ENCODE measurements at regions not wholly inside any gene's neighbourhood (a gene's known extent, or its start where the extent isn't known, plus 50 kb on each side); places are given as distances from the start of the nearest gene placed in this dataset.

DNA sequence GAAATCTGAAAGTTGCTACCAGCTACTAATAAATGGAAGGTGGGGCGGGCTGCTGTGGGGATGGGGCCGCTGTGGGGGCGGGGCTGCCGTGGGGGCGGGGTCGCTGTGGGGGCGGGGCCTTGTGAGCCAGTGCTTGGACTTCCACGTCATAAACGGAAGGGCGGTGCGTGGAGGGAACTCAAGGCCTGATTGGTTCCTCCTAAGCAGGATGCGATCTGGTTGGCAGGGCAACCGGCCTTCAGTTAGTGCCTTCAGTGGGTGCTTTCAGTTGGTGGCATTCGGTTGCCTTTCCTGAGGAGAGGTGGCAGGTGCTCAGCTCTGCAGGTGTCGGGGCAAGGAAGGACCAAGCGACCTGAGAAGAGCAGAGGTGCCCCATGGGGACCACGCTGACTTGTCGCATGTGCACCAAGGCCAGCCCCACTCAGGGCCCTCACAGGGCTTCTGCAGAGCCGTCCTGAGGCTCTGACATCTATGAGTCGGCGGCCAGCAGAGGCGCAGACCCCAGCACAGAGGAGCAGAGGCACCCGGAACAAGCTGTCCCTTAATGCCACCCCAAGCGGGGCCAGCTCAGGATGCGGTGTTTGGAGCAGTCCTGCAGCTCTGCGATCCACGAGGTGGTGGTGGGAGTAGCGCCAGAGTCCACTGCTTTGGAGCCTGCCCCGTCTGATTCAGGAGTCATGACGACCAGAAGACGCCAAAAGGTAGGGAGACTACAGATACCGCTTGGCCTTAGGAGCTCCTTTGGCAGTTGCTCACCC lies 54.4 kb upstream of the PDSS1 start:
- H3K4me3 ChIP-seq = no peak overlapping the region
- TF ChIP-seq KAT8 (IDR thresholded peaks at IDR 0.05; ENCODE audit: low read depth) = no peak
- no peak for TF ChIP-seq ZNF780A (CRISPR knock-in tag; IDR thresholded peaks at IDR 0.05)
- 0 out of 2 replicates have a peak, but pooled peaks have one; percentile 16 for TF ChIP-seq POLR2G (IDR thresholded peaks at IDR 0.05; ENCODE audit: low read depth, low read length)
- TF ChIP-seq RFX1 (IDR thresholded peaks at IDR 0.05) = peak; percentile 48; the same call in 1 of the 2 replicates
- no peak for TF ChIP-seq ZNF175 (CRISPR knock-in tag; IDR thresholded peaks at IDR 0.05; ENCODE audit: low read depth)
- TF ChIP-seq MYBL2 (IDR thresholded peaks at IDR 0.05; ENCODE audit: low read depth) = no peak
- TF ChIP-seq MYBL2 (CRISPR knock-in tag; IDR thresholded peaks at IDR 0.05; ENCODE audit: borderline replicate concordance) = no peak
- TF ChIP-seq CREM (IDR thresholded peaks at IDR 0.05; ENCODE audit: low read depth) = 0 out of 2 replicates have a peak, but pooled peaks have one; percentile 30
- no peak for TF ChIP-seq SRSF7 (optimal IDR thresholded peaks at IDR 0.05; ENCODE audit: low read depth, low read length)
- no peak for TF ChIP-seq ZNF12 (CRISPR knock-in tag; IDR thresholded peaks at IDR 0.05)
- no peak for TF ChIP-seq ARID1B (IDR thresholded peaks at IDR 0.05)
- TF ChIP-seq FIP1L1 (IDR thresholded peaks at IDR 0.05; ENCODE audit: low read depth, low read length, poor library complexity, severe bottlenecking) = no peak
- no peak for TF ChIP-seq GTF3C2 (IDR thresholded peaks at IDR 0.05; ENCODE audit: borderline replicate concordance, extremely low read depth, insufficient read length)
- TF ChIP-seq SUPT5H (IDR thresholded peaks at IDR 0.05) = no peak
- H3K27ac ChIP-seq (ENCODE audit: extremely low read depth, low read depth, low read length) = no peak overlapping the region
- ATAC-seq = peak; percentile 80
- intact Hi-C loops (cut with micrococcal nuclease) = no loop called here
- H3K36me3 ChIP-seq (ENCODE audit: control insufficient read depth, insufficient read depth, low read length) = no peaks in the 10 kb centered on the region
- peaks cover 0 to 19% of the 10 kb centered on the region in 2 experiments; a peak in 3 of 5 replicates for H3K27me3 ChIP-seq (ENCODE audit: control insufficient read depth in 2 of 2, insufficient read depth in 2 of 2, low read length in 2 of 2)
- H3K9me1 ChIP-seq (ENCODE audit: control insufficient read depth, insufficient read depth, low read length) = no peaks in the 10 kb centered on the region
- 56% methylated on average over 19 of the region's 32 CpGs for WGBS (ENCODE audit: insufficient coverage, low coverage, missing lambda C conversion rate)
- peaks cover 0 to 5% of the 10 kb centered on the region in 2 experiments; a peak in 1 of 5 replicates for H3K4me1 ChIP-seq (replicated peaks in 1 of 2; ENCODE audit: control insufficient read depth in 2 of 2, insufficient read depth in 2 of 2, low read length in 2 of 2)
- CTCF ChIA-PET (ENCODE audit: low intra/inter-chr PET ratio) = no interaction called here
- DNase-seq (ENCODE audit: extremely low read depth in 1 of 4, low spot score in 3 of 4) = peak; percentile 24 to 60 (median 50)
- in situ Hi-C loops (cut with MboI) = no loop called here
- no peaks in the 10 kb centered on the region for H4K20me1 ChIP-seq (replicated peaks; ENCODE audit: control insufficient read depth, insufficient read depth, low read length)
- BruUV-seq (replicated peaks) = no TSS peak
- H3K9ac ChIP-seq (ENCODE audit: insufficient read depth in 1 of 2, low read depth in 2 of 2, low read length in 2 of 2) = no peak overlapping the region
- FAIRE-seq = no peak
- POLR2A ChIA-PET = interaction anchor here (0.5 to 0.6 kb wide), 3 partner anchors 10 to 830 kb away, joined by 3 to 4 read pairs (median 4); no protein-coding TSS in a partner anchor
- 0 out of 2 replicates have a peak overlapping the region, but pooled peaks have one; percentile 12 for H3K4me2 ChIP-seq (ENCODE audit: insufficient read depth, low read length)
- no peaks in the 10 kb centered on the region for H3K79me2 ChIP-seq (ENCODE audit: control insufficient read depth, insufficient read depth, low read length)
- no peak overlapping the region for H2AFZ ChIP-seq (ENCODE audit: low read depth, low read length)
- no peaks in the 10 kb centered on the region for H3K9me3 ChIP-seq (replicated peaks; ENCODE audit: control insufficient read depth, insufficient read depth, low read depth, low read length)

Data from K562 (cell line).